BLaER1 treated with 17β-estradiol and CSF1 and Interleukin-3, amounts not matched to agents 10 nM and 100 nM (cell line): ENCODE measurements at regions not wholly inside any gene's neighbourhood (a gene's known extent, or its start where the extent isn't known, plus 50 kb on each side); places are given as distances from the start of the nearest gene placed in this dataset.
A peak's percentile ranks its signal among the peaks of the same experiment; 100 is the strongest.

ENCODE experiments used
- H3K27ac ChIP-seq, 11 experiments: shearing (Covaris generic); formaldehyde crosslinking; 2 replicates each; pipeline ENCODE4 v1.8.1; 2022
- H3K27me3 ChIP-seq, 11 experiments: shearing (Covaris generic); formaldehyde crosslinking; 2 replicates each; pipeline ENCODE4 v1.8.1; 2022
- H3K36me3 ChIP-seq, 11 experiments: shearing (Covaris generic); formaldehyde crosslinking; 2 replicates each; pipeline ENCODE4 v1.8.1; 2022
- H3K4me1 ChIP-seq, 10 experiments: shearing (Covaris generic); formaldehyde crosslinking; 2 replicates each; pipeline ENCODE4 v1.8.1; 2022
- H3K4me2 ChIP-seq, 11 experiments: shearing (Covaris generic); formaldehyde crosslinking; 2 replicates each; pipeline ENCODE4 v1.8.1; 2022
- H3K4me3 ChIP-seq, 10 experiments: shearing (Covaris generic); formaldehyde crosslinking; 2 replicates each; pipeline ENCODE4 v1.8.1; 2022
- H3K9ac ChIP-seq, 11 experiments: shearing (Covaris generic); formaldehyde crosslinking; 2 replicates each; pipeline ENCODE4 v1.8.1; 2022
- H3K9me3 ChIP-seq, 11 experiments: shearing (Covaris generic); formaldehyde crosslinking; replicated peaks in 1 of 11; 2 replicates each; pipeline ENCODE4 v1.8.1; 2022
- H4K20me1 ChIP-seq, 11 experiments: shearing (Covaris generic); formaldehyde crosslinking; 2 replicates each; pipeline ENCODE4 v1.8.1; 2022
- Cebpa-rat ChIP-seq, 11 experiments: shearing (Covaris generic); IDR thresholded peaks; 2 replicates each; pipeline ENCODE4 v1.8.1; 2022

DNA sequence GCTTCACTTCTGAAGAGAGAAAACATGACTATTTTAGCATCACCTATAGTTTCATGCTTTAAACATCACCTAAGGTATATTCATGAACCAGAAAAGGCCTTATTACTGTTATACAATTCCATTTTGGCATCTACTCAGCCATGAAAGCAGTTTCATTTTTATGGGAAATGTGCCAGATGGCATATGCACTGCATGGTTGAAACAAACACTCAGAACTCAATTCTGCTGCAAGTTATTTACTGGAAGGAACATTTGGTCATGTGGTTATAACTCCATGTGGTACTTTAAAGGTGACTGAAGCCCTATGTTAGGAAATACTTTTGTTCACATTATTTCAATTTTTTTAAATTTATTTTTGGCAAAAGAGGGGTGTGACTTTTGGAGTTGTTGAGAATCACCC, 287.5 kb upstream of the CRIM1 start:
- H3K4me1 ChIP-seq: no peaks in the 10 kb centered on the region
- no peaks in the 10 kb centered on the region for H3K36me3 ChIP-seq
- TF ChIP-seq Cebpa-rat (IDR thresholded peaks at IDR 0.05): no peak
- no peak overlapping the region for H3K4me3 ChIP-seq
- H4K20me1 ChIP-seq: no peaks in the 10 kb centered on the region
- H3K4me2 ChIP-seq: no peak overlapping the region
- no peak overlapping the region for H3K9ac ChIP-seq
- no peak overlapping the region for H3K27ac ChIP-seq
- no peaks in the 10 kb centered on the region for H3K27me3 ChIP-seq
- peaks cover 0 to 8% (median 5%) of the 10 kb centered on the region in 11 experiments; a peak in 10 of 22 replicates for H3K9me3 ChIP-seq

DNA sequence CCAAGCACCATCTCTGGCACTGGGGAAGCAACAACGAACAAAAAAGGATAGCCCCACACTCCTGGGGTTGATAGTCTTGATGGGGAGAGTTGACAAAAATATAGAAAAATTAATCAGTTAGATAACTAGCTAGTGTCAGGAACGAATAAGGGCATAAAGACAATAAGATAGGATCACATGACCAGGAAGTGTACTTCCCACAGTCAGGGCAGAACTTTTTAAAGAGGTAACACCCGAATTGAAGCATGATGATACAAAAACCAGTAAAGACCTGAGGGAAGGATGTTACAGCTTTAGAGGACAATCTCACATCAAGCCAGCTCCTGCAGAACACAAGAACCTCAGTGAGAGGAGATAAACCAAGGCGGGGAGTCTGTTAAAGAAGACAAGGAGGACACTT, 295.4 kb upstream of the CRIM1 start:
- Histone ChIP-seq H3K4me2 (peak overlapping the region; percentile 11 to 65 (median 39); a peak in 17 of 22 replicates), H3K27me3 (no peaks in the 10 kb centered on the region), H3K27ac (peak overlapping the region; percentile 28 to 86 (median 53); a peak in 19 of 22 replicates), H3K4me1 (peaks cover 12 to 29% (median 23%) of the 10 kb centered on the region in 10 experiments; a peak in 19 of 20 replicates), H3K4me3 (no peak overlapping the region; a peak in 1 of 20 replicates), H3K9me3 (peaks cover 0 to 11% (median 5%) of the 10 kb centered on the region in 11 experiments; a peak in 7 of 22 replicates), H3K36me3 (no peaks in the 10 kb centered on the region), H3K9ac (peak overlapping the region in 2 of 11 experiments; percentile 22 to 44; a peak in 1 of 22 replicates), H4K20me1 (no peaks in the 10 kb centered on the region)
- TF ChIP-seq Cebpa-rat (IDR thresholded peaks at IDR 0.05): no peak

DNA sequence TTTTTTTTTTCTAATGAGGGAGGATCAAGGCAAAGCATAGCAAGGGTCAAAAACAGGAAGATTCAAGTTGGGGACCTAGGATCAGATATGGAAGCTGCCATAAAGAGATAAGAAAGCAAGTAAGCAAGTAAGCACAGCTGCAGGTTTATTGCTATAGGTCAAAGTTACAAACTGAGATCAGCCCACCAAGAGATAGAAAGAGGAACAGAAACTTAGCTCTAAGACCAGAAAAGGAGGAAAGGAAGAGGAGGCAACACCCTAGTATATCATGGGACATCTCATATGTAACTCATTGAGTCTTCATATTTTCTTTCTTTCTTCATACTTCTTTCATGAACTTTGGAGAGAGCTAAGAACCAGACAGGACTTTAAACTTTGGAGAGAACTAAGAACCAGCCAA, 295.9 kb upstream of the CRIM1 start:
- no peaks in the 10 kb centered on the region for H3K36me3 ChIP-seq
- no peaks in the 10 kb centered on the region for H4K20me1 ChIP-seq
- H3K27me3 ChIP-seq: no peaks in the 10 kb centered on the region
- peak overlapping the region; percentile 28 to 86 (median 53); a peak in 19 of 22 replicates for H3K27ac ChIP-seq
- H3K4me3 ChIP-seq: no peak overlapping the region; a peak in 1 of 20 replicates
- no peak for TF ChIP-seq Cebpa-rat (IDR thresholded peaks at IDR 0.05)
- H3K9me3 ChIP-seq: peaks cover 0 to 11% (median 5%) of the 10 kb centered on the region in 11 experiments; a peak in 7 of 22 replicates
- H3K9ac ChIP-seq: peak overlapping the region in 2 of 11 experiments; percentile 22 to 44; a peak in 1 of 22 replicates
- H3K4me2 ChIP-seq: peak overlapping the region; percentile 11 to 65 (median 39); a peak in 17 of 22 replicates
- H3K4me1 ChIP-seq: peaks cover 12 to 29% (median 23%) of the 10 kb centered on the region in 10 experiments; a peak in 19 of 20 replicates

DNA sequence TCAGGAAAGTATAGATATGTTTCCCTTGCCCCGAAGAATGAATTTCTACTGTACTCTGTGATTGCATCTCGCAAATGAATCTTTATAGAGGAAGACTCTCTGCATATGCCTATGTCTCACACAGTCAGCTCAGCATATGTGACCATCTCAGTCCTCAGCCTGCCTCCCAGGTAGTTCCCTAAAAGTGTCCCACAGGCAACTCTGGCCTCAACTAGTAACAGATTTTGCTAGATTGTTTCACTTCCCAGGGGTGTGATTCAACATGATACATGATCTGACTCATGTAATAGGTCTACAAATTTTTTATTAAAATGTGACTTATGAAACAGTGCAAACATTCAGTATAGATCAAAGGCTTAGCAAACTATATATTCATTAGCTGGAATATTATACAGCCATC, 296.6 kb upstream of the CRIM1 start:
- no peak overlapping the region for H3K9ac ChIP-seq
- no peaks in the 10 kb centered on the region for H4K20me1 ChIP-seq
- H3K27me3 ChIP-seq: no peaks in the 10 kb centered on the region
- H3K9me3 ChIP-seq: peaks cover 0 to 11% (median 5%) of the 10 kb centered on the region in 11 experiments; a peak in 7 of 22 replicates
- H3K4me3 ChIP-seq: no peak overlapping the region
- no peak for TF ChIP-seq Cebpa-rat (IDR thresholded peaks at IDR 0.05)
- H3K27ac ChIP-seq: peak overlapping the region in 1 of 11 experiments; percentile 20; a peak in 2 of 22 replicates
- H3K36me3 ChIP-seq: no peaks in the 10 kb centered on the region
- H3K4me2 ChIP-seq: peak overlapping the region in 4 of 11 experiments; percentile 5 to 59 (median 52); a peak in 6 of 22 replicates
- H3K4me1 ChIP-seq: peaks cover 12 to 29% (median 23%) of the 10 kb centered on the region in 10 experiments; a peak in 19 of 20 replicates

DNA sequence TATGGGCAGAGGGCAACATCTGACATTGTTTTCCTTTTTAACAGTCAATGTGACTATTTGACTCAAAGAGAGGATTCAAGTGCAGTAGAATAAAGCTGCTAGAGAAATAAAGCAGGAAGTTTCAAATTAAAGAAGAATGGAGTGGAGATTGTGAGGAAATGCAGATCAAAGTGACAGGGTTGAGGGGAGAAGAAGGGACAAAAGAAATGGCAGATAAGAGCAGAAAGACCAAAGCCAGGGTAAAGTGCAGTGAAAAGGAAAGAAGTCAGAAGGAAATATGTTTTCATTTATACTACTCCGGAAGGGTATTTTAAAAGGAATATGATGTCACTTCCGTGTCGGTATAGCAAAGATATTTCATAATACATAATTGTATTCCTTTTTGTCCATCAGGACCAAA, 297.5 kb upstream of the CRIM1 start:
- no peaks in the 10 kb centered on the region for H3K36me3 ChIP-seq
- H3K27me3 ChIP-seq: no peaks in the 10 kb centered on the region
- H3K4me1 ChIP-seq: peaks cover 12 to 29% (median 23%) of the 10 kb centered on the region in 10 experiments; a peak in 19 of 20 replicates
- peak overlapping the region in 2 of 11 experiments; percentile 17 to 22; a peak in 1 of 22 replicates for H3K27ac ChIP-seq
- no peaks in the 10 kb centered on the region for H4K20me1 ChIP-seq
- H3K4me3 ChIP-seq: no peak overlapping the region
- H3K4me2 ChIP-seq: peak overlapping the region in 10 of 11 experiments; percentile 5 to 59 (median 42); a peak in 13 of 22 replicates
- no peak overlapping the region for H3K9ac ChIP-seq
- no peak for TF ChIP-seq Cebpa-rat (IDR thresholded peaks at IDR 0.05)
- peaks cover 0 to 11% (median 5%) of the 10 kb centered on the region in 11 experiments; a peak in 7 of 22 replicates for H3K9me3 ChIP-seq

DNA sequence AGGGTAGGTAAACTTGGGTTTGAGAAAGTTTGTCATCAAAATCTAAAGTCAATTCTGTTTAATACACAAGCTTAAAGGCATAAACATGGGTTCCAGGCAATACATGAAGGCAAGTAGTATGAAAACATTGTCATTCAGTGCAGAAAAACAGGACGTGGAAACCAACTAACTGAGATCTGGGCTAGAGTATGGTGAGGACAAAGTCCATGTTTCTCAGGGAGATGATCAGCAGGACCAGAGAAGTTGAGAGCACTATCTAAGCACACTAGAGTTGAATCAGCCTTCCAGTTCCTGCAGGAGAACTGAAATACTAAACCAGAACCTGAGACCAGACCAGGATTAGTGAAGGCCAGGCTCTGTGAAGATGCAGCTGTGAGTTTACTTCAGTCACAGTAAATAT, 302.8 kb upstream of the CRIM1 start:
- Histone ChIP-seq H3K4me3 (no peak overlapping the region), H3K27ac (no peak overlapping the region), H3K9me3 (peaks cover 5 to 21% (median 13%) of the 10 kb centered on the region in 11 experiments; a peak in 16 of 22 replicates), H3K9ac (no peak overlapping the region), H3K4me2 (no peak overlapping the region), H4K20me1 (no peaks in the 10 kb centered on the region), H3K27me3 (no peaks in the 10 kb centered on the region), H3K4me1 (peaks cover 0 to 6% (median 3%) of the 10 kb centered on the region in 10 experiments; a peak in 7 of 20 replicates), H3K36me3 (no peaks in the 10 kb centered on the region)
- TF ChIP-seq Cebpa-rat (IDR thresholded peaks at IDR 0.05): no peak

DNA sequence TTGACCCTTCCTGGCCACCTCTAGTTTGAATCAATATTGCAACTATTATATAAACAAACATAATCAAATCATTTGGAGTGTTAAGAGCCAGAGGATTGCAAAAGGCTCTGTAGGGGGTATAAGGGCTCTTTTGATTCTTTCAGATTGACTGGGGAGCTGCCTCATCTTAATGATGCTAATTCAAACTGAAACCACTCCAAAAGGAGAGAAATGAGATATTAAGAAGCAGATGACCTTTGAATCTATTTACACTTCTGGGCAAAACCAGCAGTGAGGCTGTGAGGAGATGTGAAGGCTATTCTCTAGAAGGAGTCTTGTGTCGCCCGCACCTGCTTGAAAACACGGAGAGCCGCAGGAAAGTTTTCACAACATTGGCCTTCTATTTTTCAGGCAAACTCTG, 311.2 kb upstream of the CRIM1 start:
- Histone ChIP-seq H4K20me1 (no peaks in the 10 kb centered on the region), H3K9me3 (peaks cover 0 to 16% (median 5%) of the 10 kb centered on the region in 11 experiments; a peak in 5 of 22 replicates), H3K27me3 (no peaks in the 10 kb centered on the region), H3K4me2 (no peak overlapping the region), H3K9ac (no peak overlapping the region), H3K27ac (no peak overlapping the region), H3K36me3 (no peaks in the 10 kb centered on the region), H3K4me1 (peaks cover 0 to 6% (median 0%) of the 10 kb centered on the region in 10 experiments; a peak in 4 of 20 replicates), H3K4me3 (no peak overlapping the region)
- TF ChIP-seq Cebpa-rat (IDR thresholded peaks at IDR 0.05): no peak

DNA sequence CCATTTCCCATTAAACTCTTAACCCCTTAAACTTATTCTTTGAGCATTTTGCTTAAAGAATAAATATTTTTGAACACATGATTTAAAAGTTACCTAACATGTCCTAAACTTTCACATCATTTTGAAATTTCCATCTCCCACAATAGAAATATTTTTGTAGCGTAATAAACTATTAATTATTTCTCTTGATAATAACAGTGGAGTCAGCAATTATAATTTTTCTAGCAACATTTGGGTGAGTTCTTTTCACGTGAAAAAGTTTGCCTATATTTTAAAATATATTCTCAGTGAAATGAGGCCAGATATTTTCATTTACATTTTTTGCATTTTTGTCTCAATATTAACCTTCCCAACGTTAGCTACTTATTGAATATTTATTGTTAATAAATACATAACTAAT, 320.4 kb upstream of the CRIM1 start:
- Histone ChIP-seq H3K36me3 (no peaks in the 10 kb centered on the region), H3K9me3 (0 out of 22 replicates have a peak, but pooled peaks cover 0 to 4% (median 0%) of the 10 kb centered on the region in 11 experiments), H3K9ac (no peak overlapping the region), H3K27me3 (no peaks in the 10 kb centered on the region), H3K4me1 (no peaks in the 10 kb centered on the region), H3K4me3 (no peak overlapping the region), H4K20me1 (no peaks in the 10 kb centered on the region), H3K4me2 (no peak overlapping the region), H3K27ac (no peak overlapping the region)
- TF ChIP-seq Cebpa-rat (IDR thresholded peaks at IDR 0.05): no peak

DNA sequence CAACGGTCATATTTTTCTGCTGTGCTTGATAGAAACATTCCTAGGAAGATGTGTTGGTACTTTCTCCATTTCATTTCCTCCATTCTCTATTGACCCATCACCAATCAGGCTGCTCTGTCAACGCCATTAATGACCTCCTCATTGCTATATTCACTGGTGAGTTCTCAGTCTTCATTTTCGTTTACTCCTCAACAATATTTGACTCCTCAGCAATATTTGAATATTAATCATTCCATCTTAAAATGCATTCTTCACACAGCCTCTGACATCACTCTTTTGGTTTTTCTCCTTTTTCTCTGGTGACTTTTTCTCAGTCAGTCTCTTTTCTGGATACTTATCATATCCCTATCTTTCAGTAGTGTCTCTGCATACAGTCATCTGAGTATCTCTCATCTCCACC, 323.5 kb upstream of the CRIM1 start:
- Histone ChIP-seq H3K9me3 (0 out of 22 replicates have a peak, but pooled peaks cover 0 to 3% (median 0%) of the 10 kb centered on the region in 11 experiments), H3K27ac (no peak overlapping the region), H3K4me2 (no peak overlapping the region), H3K9ac (no peak overlapping the region), H4K20me1 (no peaks in the 10 kb centered on the region), H3K4me3 (no peak overlapping the region), H3K27me3 (no peaks in the 10 kb centered on the region), H3K36me3 (no peaks in the 10 kb centered on the region), H3K4me1 (no peaks in the 10 kb centered on the region)
- no peak for TF ChIP-seq Cebpa-rat (IDR thresholded peaks at IDR 0.05)

DNA sequence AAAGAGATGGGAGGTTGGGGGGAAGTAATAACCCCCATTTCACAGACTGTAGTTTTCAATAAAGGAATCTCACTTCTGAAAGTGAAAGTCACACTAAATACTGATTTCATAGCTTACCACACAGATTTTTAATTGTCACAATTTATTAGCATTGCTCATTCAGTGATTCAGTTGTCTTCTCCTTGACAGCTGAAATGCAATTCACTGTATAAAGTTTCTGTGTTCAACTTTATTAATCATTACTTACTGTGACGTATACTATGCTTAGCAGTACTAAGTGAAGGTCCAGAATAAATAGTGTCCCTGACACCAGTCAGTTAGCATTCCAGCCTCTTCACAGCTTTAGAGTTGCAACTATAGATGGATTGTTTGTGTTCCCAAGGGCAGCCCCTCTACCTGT, 324.1 kb upstream of the CRIM1 start:
- Histone ChIP-seq H3K4me2 (no peak overlapping the region), H3K36me3 (no peaks in the 10 kb centered on the region), H3K4me1 (no peaks in the 10 kb centered on the region), H3K27me3 (no peaks in the 10 kb centered on the region), H4K20me1 (no peaks in the 10 kb centered on the region), H3K4me3 (no peak overlapping the region), H3K27ac (no peak overlapping the region), H3K9ac (no peak overlapping the region), H3K9me3 (no peaks in the 10 kb centered on the region)
- no peak for TF ChIP-seq Cebpa-rat (IDR thresholded peaks at IDR 0.05)
